Stomach (tissue), 4 donors: ENCODE measurements at regions not wholly inside any gene's neighbourhood (a gene's known extent, or its start where the extent isn't known, plus 50 kb on each side); places are given as distances from the start of the nearest gene placed in this dataset.

Source experiments
- CTCF ChIP-seq, 7 experiments: fragments of 450-650 bp in 4 of 7; fragments of 200-600 bp in 3 of 7; sonication (generic) in 3 of 7; IDR thresholded peaks; one replicate each; pipeline ENCODE4 v1.5.1; 2016 to 2019; ENCODE audit warnings: antibody characterized with exemption in 7 of 7, control low read depth in 2 of 7, mild to moderate bottlenecking in 1 of 7
- POLR2AphosphoS5 ChIP-seq, 3 donors: sonication (generic); formaldehyde crosslinking; IDR thresholded peaks; one replicate each; pipeline ENCODE4 v1.6.1; 2016; ENCODE audit warnings: antibody characterized with exemption in 3 of 3

DNA sequence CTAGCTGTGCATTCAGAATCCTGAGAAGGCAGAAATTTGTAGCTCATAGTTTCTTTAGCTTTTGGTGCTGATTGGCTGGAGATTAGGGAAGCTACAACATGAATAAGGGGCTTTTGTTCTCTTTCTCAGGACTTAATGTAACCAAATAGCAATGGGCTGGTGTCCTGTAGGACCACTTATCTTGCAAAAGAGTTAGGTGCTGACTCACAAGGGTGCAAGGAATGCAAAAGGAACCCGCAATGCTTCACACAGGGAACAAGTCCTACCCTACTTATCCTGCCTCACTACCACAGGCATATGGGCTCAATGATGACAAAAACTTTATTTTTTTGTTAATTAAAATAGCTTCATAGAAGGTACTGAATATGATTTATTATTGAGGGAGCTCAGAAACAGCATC lies 541.5 kb downstream of the AMY1C start:
- TF ChIP-seq CTCF (IDR thresholded peaks at IDR 0.05) (no peak), POLR2AphosphoS5 (IDR thresholded peaks at IDR 0.05) (no peak)
